ENCODE measurements at regions not wholly inside any gene's neighbourhood (a gene's known extent, or its start where the extent isn't known, plus 50 kb on each side); places are given as distances from the start of the nearest gene placed in this dataset.

DNA sequence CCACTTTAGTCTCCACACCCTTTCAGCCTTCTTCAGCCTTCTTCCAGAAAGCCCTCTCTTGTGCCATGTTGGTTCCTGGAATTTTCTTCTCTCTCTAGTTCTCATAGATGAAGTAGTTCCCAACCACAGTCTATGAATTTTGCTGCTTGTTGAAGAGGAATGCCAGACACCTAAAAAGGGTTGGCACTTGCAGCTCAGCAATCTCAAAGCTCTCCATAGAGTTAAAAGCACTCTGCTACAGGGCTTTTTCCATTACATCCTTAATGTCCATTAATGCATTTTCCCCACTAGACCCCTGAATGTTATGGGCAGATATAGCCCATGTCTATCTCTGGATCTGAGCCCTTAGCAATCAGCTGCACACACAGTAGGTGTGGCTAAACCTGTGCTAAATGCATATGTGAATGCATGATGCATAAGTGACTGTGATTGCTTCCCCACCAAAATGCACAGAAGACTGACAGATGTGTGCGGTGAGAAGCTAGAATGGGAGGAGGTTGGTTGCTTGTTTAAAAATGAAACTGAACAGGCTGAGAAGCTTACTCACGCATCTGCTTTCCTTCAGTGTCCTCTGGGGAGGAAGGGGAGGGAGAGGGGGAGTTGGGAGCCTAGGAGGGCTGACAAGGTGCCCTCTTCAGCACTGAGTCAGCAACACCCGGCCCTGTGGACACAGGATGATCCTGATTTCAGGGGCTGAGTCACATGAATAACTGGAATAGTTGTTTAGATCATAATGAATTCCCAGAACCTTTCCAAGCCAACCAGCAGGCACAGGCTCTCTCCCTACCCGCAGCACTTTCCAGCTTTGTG is 146.1 kb upstream of the FGGY start:
- DNase-seq (ENCODE audit: low read depth): no peak

DNA sequence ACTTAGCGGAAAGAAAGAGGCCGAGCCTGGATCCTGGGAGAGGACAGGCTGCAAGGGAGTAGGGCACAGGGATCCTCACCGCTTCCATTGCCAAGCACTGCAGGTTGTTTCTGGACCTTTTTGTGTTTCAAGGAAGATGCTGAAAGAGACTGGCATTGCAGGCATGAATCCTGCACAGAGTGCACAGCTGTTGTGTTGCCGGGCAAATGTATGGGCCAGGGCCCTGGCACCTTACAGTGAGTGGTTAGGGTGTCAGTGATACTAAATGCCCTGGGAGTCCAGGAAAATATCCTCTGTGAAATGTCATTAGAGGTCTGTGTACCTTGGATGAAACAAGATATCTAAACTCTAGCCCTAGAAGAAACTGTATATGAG is 145.5 kb upstream of the FGGY start:
- DNase-seq (ENCODE audit: low read depth): no peak

DNA sequence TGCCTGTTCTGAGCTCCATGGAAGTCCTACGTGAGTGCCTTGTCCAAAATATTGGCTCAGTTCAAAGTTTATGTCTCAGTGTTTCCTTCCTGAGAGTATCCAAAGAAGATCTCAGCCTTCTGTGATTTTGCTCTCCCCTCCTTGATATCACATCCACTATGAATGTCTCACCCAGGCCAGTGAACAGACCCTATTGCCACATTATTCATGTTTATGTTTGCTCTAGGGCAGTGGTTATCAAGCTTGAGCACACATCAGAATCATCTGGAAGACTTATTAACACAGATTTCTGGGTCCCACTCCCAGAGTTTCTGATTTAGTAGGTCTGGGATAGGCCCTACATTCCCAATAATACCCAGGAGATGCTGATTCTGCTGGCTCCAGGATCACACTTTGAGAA is 145.0 kb upstream of the FGGY start:
- no peak for DNase-seq (ENCODE audit: low read depth)

DNA sequence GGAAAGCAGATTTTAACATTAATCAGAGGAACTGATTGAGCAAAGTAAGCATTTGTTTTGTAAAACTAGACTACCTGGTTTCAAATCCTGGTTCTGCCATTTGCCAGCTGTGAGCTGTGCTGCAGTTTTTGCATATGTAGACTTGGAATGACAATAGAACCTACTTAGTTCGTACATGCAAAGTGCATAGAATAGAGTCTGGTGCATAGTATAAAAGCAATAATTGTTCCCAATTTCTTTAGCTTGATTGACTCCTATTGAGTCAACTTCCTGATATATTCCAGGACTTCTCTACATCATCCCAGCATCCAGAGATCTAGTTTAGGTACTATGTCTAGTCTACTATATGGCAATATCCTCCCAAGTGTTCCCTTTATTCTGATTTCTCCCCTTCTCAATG is 144.4 kb upstream of the FGGY start:
- no peak for DNase-seq (ENCODE audit: low read depth)

DNA sequence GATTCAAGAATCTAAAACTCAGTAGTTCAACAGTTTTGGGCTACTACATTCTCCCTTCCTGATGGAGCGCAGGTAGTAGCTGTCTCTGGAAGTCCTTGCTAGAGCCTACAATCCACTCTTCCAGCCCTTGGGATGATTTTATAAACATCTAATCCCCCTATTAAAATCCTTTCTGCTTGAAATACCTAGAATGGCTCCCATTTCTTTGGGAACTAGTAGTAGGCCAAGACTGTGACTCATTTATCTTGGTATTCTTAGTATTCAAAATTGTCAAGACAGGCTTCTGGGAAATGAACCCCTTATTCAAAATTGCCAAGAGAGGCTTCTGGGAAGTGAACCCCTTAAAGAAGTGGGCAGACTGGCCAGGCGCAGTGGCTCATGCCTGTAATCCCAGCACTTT is 142.5 kb upstream of the FGGY start:
- no peak for DNase-seq (ENCODE audit: low read depth)

DNA sequence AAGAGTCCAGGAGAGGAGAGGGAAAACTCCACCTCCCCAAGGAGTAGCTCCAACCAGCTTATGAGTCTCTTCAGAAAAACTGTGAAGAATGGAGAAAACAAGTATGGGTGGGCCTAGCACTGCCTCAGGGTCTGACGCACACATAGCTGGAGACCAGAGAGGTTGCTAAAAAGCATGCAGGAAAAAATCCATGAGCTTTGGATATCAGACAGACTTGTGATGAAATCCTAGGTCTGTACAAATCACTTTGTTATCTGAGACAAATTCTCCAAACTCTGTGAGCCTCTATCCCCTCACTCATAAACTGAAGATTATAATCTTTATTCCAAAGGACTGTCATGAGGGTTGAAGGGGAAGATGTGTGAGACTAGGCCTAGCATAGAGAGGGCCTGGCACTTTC is 141.5 kb upstream of the FGGY start:
- no peak for DNase-seq (ENCODE audit: low read depth)

DNA sequence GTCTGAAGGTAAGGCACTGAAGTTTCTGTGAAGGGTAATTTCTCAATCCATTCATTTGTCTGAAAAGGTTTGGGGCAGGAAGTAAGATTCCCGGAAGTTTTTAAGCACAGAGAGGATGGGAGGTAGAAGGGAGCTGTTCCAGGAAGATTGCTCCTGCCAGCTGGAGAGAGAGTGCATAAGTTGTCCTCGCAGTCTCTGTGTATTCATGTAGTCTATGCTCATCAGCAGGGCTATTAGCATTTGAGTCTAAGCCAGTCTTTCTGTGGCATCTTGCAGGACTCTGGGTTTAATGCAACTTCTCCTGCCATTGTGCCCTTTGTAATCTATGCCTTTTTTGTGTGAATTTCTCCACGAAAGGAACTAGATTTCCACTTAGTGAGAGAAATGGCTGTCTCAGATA is 140.8 kb upstream of the FGGY start:
- DNase-seq (ENCODE audit: low read depth): no peak

DNA sequence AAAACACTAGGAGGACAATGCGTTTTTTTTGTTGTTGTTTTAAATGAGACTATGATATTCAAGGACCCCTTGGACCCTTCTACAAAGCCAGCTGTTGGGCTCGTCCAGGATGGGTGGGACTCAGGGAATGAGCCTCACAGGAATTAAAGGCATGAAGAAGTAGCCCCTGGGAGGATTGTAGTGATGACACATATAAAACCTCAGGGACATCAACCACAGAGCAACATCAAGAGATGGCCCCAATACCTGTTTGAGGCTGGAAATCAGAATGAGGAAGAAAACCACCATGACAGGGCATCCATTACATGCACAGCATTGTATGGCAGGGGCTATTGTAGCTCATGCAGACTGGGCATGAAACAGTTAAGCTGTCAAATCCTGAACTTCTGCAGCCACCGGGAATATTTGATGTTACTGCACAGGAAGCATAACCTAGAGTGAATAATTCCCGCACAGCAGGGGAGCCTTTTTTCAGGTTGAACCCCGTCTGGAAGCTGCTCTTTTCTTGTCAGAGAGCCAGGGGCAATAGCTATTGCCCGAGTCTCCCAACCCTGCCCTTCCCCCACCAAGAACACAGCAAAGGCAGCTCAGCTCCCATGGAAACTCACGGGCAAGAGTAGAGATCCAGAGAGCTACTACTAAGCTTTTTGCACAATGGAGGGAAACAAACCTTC is 140.2 kb upstream of the FGGY start:
- no peak for DNase-seq (ENCODE audit: low read depth)

DNA sequence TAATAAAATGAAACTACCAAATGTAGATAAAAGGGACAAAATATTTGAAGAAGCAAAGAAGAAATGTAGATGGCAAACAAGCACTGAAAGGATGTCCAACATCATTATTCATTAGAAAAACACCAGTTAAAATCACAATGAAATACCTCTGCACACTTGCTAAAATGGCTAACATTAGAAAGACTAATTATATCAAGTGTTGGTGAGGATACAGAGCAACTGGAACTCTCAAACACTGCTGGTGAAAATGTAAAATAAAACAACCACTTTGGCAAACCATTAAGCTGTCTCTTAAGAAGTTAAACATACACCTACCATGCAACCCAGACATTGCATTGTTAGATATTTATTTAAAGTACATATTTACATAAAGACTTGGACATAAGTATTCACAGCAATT is 138.6 kb upstream of the FGGY start:
- DNase-seq (ENCODE audit: low read depth): no peak

DNA sequence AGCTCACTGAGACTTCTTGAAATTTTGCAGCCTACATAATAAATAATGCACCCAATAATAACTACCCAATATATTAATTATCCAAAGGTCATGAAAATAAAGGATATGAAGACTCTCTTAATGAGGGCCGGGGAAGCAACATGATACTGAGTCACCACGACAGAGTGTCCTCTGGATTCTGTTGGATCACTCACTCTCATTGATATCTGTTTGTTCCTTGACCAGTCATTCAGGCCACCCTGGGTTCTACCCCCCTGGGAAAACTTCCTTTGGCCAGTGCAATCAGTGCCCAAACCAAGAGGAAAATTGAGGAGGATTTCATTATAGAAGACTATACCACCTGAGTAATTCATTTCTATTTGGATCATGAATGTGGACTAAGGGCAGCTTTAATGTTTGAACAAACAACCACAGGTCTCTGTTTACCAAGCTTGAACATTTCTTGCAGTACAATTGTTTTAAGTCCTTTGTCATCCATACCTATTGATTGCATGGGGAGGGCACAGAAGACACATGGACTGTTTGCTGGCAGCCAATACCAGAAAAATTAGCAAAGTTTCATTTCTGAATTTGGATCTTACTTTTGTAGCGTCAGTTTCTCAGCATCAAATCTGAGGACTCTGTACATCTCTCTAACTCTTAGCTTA is 137.2 kb upstream of the FGGY start:
- DNase-seq (ENCODE audit: low read depth): no peak

DNA sequence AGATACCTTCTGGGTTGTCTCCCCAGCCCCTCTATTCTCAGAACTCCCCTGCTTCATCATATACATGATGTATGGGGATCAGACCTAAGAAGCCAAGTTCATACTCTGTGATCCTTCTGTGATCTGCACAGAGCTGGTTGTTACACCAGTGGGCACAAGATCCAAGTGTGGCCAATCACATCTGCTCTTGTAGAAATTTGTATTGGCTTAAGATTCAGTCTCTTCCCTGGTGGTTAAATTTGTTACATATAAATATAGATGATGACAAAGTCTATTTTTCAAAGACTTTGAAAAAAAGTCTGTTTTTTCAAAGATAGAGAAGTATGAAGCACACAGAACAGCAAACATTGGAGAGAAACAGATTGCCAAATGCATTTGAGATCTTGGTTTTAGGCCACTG is 135.8 kb upstream of the FGGY start:
- DNase-seq (ENCODE audit: low read depth): no peak

DNA sequence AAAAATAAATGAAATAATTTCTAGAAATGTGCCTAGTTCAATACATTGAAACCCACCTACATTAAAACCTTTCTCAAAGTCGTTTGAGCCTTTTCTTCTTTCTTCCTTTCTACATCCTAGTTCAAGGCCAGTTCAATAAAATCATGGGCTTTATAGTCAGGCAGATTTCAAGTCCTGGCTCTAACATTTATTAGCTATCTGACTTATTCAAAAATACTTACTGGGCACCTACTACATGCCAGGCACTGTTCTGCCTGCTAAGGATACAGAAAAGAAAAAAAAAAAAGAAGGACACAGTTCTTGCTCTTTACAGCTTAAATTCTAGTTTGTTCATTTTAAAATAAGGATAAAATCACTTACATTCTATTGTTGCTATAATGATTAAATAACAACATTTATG is 134.2 kb upstream of the FGGY start:
- no peak for DNase-seq (ENCODE audit: low read depth)

DNA sequence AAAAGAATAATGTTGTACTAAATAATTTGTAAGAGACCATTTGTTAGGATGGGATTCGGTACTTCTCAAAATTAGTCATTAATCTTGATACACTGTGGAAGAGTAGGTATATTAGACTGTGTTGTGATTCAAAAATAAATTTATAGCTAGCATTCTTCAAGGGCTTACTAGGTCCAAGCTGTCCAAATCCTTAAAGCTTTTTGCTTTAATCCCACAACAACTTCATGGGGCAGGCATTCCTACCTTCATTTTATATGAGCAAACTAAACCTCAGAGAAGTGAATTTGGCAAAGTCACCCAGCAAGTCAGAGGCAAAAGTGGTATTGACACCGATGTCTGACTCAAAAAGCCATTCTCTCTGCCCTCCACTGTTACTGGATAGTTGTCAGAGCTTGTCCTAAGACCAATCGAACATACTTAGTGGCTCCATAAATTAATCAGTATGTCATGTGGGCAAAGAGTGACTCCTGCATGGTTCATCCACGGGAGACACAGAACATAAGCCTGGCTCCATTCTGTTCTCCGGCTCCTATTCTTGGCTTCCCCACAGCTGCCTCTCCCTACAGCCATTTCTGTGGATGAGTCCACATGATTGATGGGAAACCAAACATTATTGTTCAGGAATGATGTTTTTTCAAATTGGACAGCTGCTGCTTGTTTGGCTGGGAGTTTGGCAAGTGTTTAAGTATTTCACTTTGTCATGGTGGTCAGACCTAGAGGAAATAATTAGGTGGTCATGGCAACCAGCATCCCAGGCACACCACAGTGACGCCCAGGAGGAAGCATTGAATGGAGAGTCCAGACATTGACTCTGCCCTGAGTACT is 133.4 kb upstream of the FGGY start:
- no peak for DNase-seq (ENCODE audit: low read depth)

DNA sequence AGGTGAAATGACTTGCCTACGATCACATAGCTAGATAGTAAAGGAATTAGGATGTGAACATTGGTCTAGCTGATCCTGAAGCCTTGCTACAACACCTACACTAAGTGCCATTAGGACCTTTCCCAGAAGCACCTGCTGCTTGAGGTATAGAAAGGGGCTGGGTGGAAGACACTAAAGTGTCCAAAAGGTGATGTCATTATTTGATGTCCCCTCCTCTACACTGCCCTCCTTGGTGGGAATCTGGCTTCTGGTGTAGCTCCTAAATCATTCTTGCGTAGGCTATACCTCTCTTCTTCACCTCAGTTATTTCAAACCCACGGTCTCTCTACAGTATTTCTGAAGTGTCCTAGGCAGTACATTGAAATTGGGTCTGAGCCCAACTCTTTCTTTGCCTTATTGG is 132.5 kb upstream of the FGGY start:
- DNase-seq (ENCODE audit: low read depth): no peak

DNA sequence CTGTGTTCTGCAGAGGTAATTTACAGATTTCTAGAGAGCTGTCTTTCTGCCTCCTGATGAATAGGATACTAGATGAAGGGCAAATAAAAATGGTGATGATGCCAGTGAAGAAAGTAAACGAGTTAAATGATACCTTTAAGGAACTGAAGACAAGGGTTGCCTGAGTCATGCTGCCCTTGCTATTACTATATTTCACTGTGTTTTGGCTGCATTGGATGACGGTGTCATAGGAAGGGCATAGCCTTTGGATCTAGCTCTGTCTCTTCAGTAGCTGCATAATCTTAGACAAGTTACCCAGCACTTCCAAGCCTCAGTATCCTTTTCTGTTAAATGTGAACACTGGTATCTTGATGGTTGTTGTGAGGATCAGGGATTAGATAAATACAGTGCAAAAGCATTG is 131.5 kb upstream of the FGGY start:
- no peak for DNase-seq (ENCODE audit: low read depth)

DNA sequence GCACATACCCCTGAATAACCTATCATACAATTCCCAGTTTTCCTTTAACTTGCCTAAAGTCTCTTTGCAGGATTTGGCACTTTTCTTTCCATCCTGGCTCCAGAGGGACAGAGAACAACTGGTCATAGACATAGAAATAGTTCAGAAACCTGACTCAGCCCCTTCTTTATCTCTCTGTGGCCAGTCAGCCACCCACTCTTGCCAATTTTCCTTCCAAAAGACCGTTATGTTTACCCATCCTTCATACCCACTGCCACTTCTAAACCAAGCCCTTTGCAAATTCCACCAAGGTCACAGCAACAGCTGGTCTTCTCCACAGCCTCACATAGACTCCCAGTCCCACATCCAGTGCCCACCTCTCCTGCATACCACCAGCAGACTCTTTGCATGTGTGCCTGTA is 127.2 kb upstream of the FGGY start:
- DNase-seq (ENCODE audit: low read depth): no peak

DNA sequence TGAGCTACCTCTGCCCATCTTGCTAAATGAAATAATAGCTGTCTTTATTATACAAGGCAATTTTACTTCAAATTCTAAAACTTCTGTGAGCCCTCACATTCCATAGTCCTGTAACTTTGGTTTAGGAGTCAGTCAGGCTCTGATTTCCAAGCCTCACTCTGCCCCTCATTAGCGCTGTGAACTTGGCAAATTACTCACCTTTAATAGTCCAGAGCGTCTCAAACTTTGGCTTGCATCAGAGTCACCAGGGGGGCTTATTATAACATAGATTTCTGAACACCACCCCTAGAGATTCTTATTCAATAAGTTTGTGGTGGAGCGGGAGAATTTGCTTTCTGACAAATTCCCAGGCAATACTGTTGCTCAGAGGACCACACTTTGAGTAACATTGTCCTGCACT is 126.2 kb upstream of the FGGY start:
- no peak for DNase-seq (ENCODE audit: low read depth)

DNA sequence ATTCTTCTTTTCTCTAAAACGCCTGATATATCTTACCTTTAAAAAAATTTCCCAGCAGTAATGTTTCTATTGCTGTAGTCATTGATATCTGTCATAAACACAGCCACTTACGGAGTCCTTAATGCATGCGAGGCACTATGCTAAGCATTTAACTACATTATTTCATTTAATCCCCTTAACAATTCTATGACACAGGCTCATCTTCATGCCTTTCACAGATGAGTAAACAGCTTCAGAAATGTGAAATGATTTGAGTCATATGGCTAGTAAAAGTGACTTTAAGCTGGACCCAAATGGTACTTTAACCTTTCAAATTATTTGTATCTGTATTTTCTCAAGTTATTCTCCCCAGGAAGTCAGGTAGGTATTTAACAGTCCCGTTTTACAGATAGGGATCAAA is 125.1 kb upstream of the FGGY start:
- DNase-seq (ENCODE audit: low read depth): no peak

DNA sequence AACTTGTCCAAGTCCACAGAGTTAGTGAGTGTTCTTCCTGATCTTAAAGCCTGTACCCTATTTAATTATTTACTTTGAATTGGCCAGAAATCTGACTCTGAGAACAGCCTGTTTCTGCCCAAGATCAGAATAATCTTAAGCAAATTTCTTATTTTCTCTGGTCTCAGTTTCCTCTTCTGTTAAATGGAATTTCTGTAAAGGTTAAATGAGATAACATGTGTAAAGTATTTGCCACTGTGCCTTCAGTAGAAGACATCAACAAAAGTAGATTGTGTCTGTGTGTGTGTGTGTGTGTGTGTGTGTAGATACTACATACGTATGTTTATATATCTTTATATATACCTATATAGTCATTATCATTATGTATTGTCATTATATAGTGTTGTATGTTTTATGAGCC is 124.2 kb upstream of the FGGY start:
- no peak for DNase-seq (ENCODE audit: low read depth)

DNA sequence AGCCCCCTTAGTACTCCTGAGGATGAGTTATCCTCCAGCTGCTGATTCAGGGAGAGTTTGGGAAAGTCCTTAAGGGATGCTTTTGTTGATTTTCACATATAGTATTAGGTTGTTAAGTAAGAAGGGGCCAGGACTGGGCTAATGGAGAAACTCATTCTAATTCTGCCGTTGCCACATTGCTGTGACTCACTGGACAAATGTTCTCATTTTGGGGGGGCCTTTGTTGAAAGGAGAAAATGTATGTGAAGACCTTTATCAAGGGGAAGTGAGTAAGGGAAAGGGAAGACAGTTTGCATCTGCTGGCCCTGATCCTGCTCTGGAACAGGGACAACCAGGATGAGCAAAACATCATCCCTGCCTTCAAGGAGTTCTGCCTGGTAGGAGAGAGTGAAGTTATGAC is 123.2 kb upstream of the FGGY start:
- no peak for DNase-seq (ENCODE audit: low read depth)

DNA sequence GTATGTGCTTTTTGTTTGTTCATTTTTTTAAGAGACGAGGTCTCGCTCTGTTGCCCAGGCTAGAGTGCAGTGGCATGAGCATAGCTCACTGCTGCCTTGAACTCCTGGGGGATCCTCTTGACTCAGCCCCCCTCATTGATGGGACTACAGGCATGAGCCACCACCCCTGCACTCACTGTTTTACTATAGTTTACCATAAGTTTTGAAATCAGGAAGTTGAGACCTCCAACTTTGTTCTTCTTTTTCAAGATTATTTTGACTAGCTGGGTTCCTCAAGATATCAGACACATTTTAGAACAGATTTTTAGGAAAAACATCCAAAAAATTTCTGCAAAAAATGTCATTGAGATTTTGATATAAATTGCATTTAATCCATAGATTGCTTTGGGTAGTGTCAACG is 120.4 kb upstream of the FGGY start:
- DNase-seq (ENCODE audit: low read depth): no peak

DNA sequence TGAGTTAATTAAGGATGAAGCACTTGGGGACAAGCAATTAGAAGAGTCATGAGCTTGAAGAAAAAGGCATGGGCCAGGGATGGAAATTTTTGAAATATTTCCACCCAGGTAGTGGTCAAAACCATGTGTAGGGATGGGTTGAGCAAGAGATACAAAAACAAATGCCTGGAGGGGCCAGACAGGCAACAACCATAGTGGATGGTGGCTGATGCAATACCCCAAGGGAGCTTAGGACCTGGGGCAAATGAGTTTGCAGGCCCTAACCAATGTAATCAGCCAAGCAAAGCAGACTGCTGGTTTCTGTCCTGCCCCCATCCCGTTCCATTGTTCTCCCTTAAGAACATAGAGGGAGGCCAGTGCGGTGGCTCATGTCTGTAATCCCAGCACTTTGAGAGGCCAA is 119.1 kb upstream of the FGGY start:
- no peak for DNase-seq (ENCODE audit: low read depth)

Data from stimulated activated CD8-positive, alpha-beta memory T cell treated with anti-CD3 and anti-CD28 coated beads, Interleukin-12 subunit alpha, Interleukin-12 subunit beta, amount 100 ng/mL, for 4 hours (primary cell).